ENCODE measurements at regions not wholly inside any gene's neighbourhood (a gene's known extent, or its start where the extent isn't known, plus 50 kb on each side); places are given as distances from the start of the nearest gene placed in this dataset.

- H2AK5ac ChIP-seq (ENCODE audit: low read depth, low read length) = no peak overlapping the region
- no peak overlapping the region for H2AFZ ChIP-seq (ENCODE audit: low read length)
- no peak overlapping the region for H3K14ac ChIP-seq (ENCODE audit: low read length)
- H3K23ac ChIP-seq (ENCODE audit: low read depth, low read length, poor library complexity) = no peak overlapping the region
- H2BK15ac ChIP-seq (ENCODE audit: low read length) = no peak overlapping the region
- H3K4ac ChIP-seq (ENCODE audit: low read length) = no peak overlapping the region
- H3K9me3 ChIP-seq (replicated peaks in 1 of 2; ENCODE audit: control insufficient read depth in 2 of 2, insufficient read depth in 1 of 2, low read depth in 1 of 2, low read length in 2 of 2) = no peaks in the 10 kb centered on the region
- no peak overlapping the region for H3K4me3 ChIP-seq (ENCODE audit: low read length in 2 of 2)
- H2BK5ac ChIP-seq (ENCODE audit: low read length) = no peak overlapping the region
- H3K27me3 ChIP-seq (ENCODE audit: control insufficient read depth in 3 of 3, insufficient read depth in 3 of 3, low read depth in 1 of 3, low read length in 3 of 3) = no peaks in the 10 kb centered on the region
- no peak for DNase-seq (ENCODE audit: low spot score)
- no peak overlapping the region for H3K9ac ChIP-seq (ENCODE audit: low read depth, low read length, poor library complexity)
- no peak overlapping the region for H3K27ac ChIP-seq (replicated peaks; ENCODE audit: low read length)
- no peak overlapping the region for H2BK12ac ChIP-seq (ENCODE audit: low read length)
- H3K79me1 ChIP-seq (ENCODE audit: low read depth, low read length) = no peaks in the 10 kb centered on the region
- H3K18ac ChIP-seq (ENCODE audit: low read length) = no peak overlapping the region
- H2BK120ac ChIP-seq (ENCODE audit: low read depth, low read length) = no peak overlapping the region
- no CpG with 5 or more reads among the region's 3 CpGs for WGBS, 2 donors (ENCODE audit: extremely low coverage in 2 of 2, insufficient read length in 2 of 2, insufficient replicate concordance in 1 of 2)
- no peaks in the 10 kb centered on the region for H3K4me1 ChIP-seq (ENCODE audit: control insufficient read depth in 2 of 2, insufficient read depth in 1 of 2, low read depth in 1 of 2, low read length in 2 of 2)
- no peaks in the 10 kb centered on the region for H3K36me3 ChIP-seq (replicated peaks in 1 of 2; ENCODE audit: control insufficient read depth in 2 of 2, insufficient read depth in 2 of 2, low read length in 2 of 2)
- no peak overlapping the region for H4K91ac ChIP-seq (ENCODE audit: low read depth, low read length, poor library complexity)
- H4K8ac ChIP-seq (ENCODE audit: low read depth, low read length) = no peak overlapping the region
- H3K4me2 ChIP-seq (ENCODE audit: insufficient read depth, low read length, poor library complexity, severe bottlenecking) = no peak overlapping the region
Measured at GRCh38 chr2:48165070-48165753, 149.3 kb upstream of the FOXN2 start.

- Histone ChIP-seq H4K8ac (ENCODE audit: low read depth, low read length) (no peak overlapping the region), H3K4me3 (ENCODE audit: low read length in 2 of 2) (no peak overlapping the region), H3K14ac (ENCODE audit: low read length) (no peak overlapping the region), H2AK5ac (ENCODE audit: low read depth, low read length) (no peak overlapping the region), H3K9ac (ENCODE audit: low read depth, low read length, poor library complexity) (no peak overlapping the region), H2BK15ac (ENCODE audit: low read length) (no peak overlapping the region), H3K79me1 (ENCODE audit: low read depth, low read length) (no peaks in the 10 kb centered on the region), H3K27me3 (ENCODE audit: control insufficient read depth in 3 of 3, insufficient read depth in 3 of 3, low read depth in 1 of 3, low read length in 3 of 3) (no peaks in the 10 kb centered on the region), H2BK120ac (ENCODE audit: low read depth, low read length) (no peak overlapping the region), H2AFZ (ENCODE audit: low read length) (no peak overlapping the region), H3K4me2 (ENCODE audit: insufficient read depth, low read length, poor library complexity, severe bottlenecking) (no peak overlapping the region), H3K18ac (ENCODE audit: low read length) (no peak overlapping the region), H3K4ac (ENCODE audit: low read length) (no peak overlapping the region), H3K9me3 (replicated peaks in 1 of 2; ENCODE audit: control insufficient read depth in 2 of 2, insufficient read depth in 1 of 2, low read depth in 1 of 2, low read length in 2 of 2) (no peaks in the 10 kb centered on the region), H3K36me3 (replicated peaks in 1 of 2; ENCODE audit: control insufficient read depth in 2 of 2, insufficient read depth in 2 of 2, low read length in 2 of 2) (no peaks in the 10 kb centered on the region), H4K91ac (ENCODE audit: low read depth, low read length, poor library complexity) (no peak overlapping the region), H3K4me1 (ENCODE audit: control insufficient read depth in 2 of 2, insufficient read depth in 1 of 2, low read depth in 1 of 2, low read length in 2 of 2) (peaks cover 2 to 6% of the 10 kb centered on the region in 2 donors), H2BK5ac (ENCODE audit: low read length) (no peak overlapping the region), H2BK12ac (ENCODE audit: low read length) (no peak overlapping the region), H3K23ac (ENCODE audit: low read depth, low read length, poor library complexity) (no peak overlapping the region), H3K27ac (replicated peaks; ENCODE audit: low read length) (no peak overlapping the region)
- no CpG with 5 or more reads among the region's 2 CpGs for WGBS, 2 donors (ENCODE audit: extremely low coverage in 2 of 2, insufficient read length in 2 of 2, insufficient replicate concordance in 1 of 2)
- no peak for DNase-seq (ENCODE audit: low spot score)
Measured at GRCh38 chr2:48169141-48169592, 145.3 kb upstream of the FOXN2 start.

DNA sequence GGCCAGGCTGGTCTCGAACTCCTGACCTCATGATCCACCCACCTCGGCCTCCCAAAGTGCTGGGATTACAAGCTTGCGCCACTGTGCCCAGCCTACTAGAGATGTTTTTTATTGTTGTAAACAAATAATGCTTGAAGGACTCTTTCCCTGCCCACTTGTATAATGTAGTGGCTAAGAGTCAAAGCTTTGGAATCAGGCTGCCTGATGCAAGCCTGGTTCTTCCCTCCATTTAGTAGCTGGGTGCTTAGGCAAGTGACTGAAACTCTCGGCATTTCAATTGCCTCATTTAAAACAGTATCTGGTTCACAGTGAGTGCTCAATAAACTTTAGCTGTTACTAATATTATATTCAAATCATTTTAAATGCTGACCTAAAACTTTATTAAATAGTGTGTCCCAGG lies 144.2 kb upstream of the FOXN2 start:
- no peak overlapping the region for H2AK5ac ChIP-seq (ENCODE audit: low read depth, low read length)
- WGBS, 2 donors (ENCODE audit: extremely low coverage in 2 of 2, insufficient read length in 2 of 2, insufficient replicate concordance in 1 of 2) = no CpG with 5 or more reads among the region's 4 CpGs
- no peak for DNase-seq (ENCODE audit: low spot score)

DNA sequence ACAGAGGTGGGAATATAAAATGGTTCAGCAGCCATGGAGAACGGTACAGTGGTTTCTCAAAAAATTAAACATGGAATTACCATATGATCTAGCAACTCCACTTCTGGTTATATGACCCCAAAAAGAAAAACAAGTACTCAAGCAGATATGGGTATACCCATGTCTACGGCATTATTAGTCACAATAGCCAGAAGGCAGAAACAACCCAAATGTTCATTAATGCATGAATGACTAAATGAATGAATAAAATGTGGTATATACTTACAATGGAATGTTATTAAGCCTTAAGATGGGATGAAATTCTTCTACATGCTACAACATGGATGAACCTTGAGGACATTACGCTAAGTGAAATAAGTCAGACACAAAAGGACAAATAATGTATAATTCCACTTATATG lies 141.3 kb upstream of the FOXN2 start:
- no peak overlapping the region for H3K27ac ChIP-seq (replicated peaks; ENCODE audit: low read length)
- no peak overlapping the region for H2BK5ac ChIP-seq (ENCODE audit: low read length)
- H3K27me3 ChIP-seq (ENCODE audit: control insufficient read depth in 3 of 3, insufficient read depth in 3 of 3, low read depth in 1 of 3, low read length in 3 of 3) = no peaks in the 10 kb centered on the region
- H3K18ac ChIP-seq (ENCODE audit: low read length) = no peak overlapping the region
- WGBS, 2 donors (ENCODE audit: extremely low coverage in 2 of 2, insufficient read length in 2 of 2, insufficient replicate concordance in 1 of 2) = no CpG with 5 or more reads among the region's 3 CpGs
- H3K9me3 ChIP-seq (replicated peaks in 1 of 2; ENCODE audit: control insufficient read depth in 2 of 2, insufficient read depth in 1 of 2, low read depth in 1 of 2, low read length in 2 of 2) = no peaks in the 10 kb centered on the region
- no peak overlapping the region for H2AK5ac ChIP-seq (ENCODE audit: low read depth, low read length)
- H3K4me3 ChIP-seq (ENCODE audit: low read length in 2 of 2) = no peak overlapping the region
- H2BK12ac ChIP-seq (ENCODE audit: low read length) = no peak overlapping the region
- H3K36me3 ChIP-seq (replicated peaks in 1 of 2; ENCODE audit: control insufficient read depth in 2 of 2, insufficient read depth in 2 of 2, low read length in 2 of 2) = no peaks in the 10 kb centered on the region
- H2BK120ac ChIP-seq (ENCODE audit: low read depth, low read length) = no peak overlapping the region
- H2AFZ ChIP-seq (ENCODE audit: low read length) = no peak overlapping the region
- H3K4me1 ChIP-seq (ENCODE audit: control insufficient read depth in 2 of 2, insufficient read depth in 1 of 2, low read depth in 1 of 2, low read length in 2 of 2) = peaks cover 2 to 6% of the 10 kb centered on the region in 2 donors
- H3K9ac ChIP-seq (ENCODE audit: low read depth, low read length, poor library complexity) = no peak overlapping the region
- no peak overlapping the region for H3K4ac ChIP-seq (ENCODE audit: low read length)
- no peak overlapping the region for H4K8ac ChIP-seq (ENCODE audit: low read depth, low read length)
- H3K79me1 ChIP-seq (ENCODE audit: low read depth, low read length) = no peaks in the 10 kb centered on the region
- no peak overlapping the region for H4K91ac ChIP-seq (ENCODE audit: low read depth, low read length, poor library complexity)
- H2BK15ac ChIP-seq (ENCODE audit: low read length) = no peak overlapping the region
- no peak overlapping the region for H3K14ac ChIP-seq (ENCODE audit: low read length)
- H3K4me2 ChIP-seq (ENCODE audit: insufficient read depth, low read length, poor library complexity, severe bottlenecking) = no peak overlapping the region
- no peak for DNase-seq (ENCODE audit: low spot score)
- H3K23ac ChIP-seq (ENCODE audit: low read depth, low read length, poor library complexity) = no peak overlapping the region

More for the DNA sequence above, 144.2 kb upstream of the FOXN2 start:
- Histone ChIP-seq H3K4ac (ENCODE audit: low read length) (no peak overlapping the region), H3K14ac (ENCODE audit: low read length) (no peak overlapping the region), H4K91ac (ENCODE audit: low read depth, low read length, poor library complexity) (no peak overlapping the region), H3K4me3 (ENCODE audit: low read length in 2 of 2) (no peak overlapping the region), H3K9me3 (replicated peaks in 1 of 2; ENCODE audit: control insufficient read depth in 2 of 2, insufficient read depth in 1 of 2, low read depth in 1 of 2, low read length in 2 of 2) (no peaks in the 10 kb centered on the region), H4K8ac (ENCODE audit: low read depth, low read length) (no peak overlapping the region), H3K4me2 (ENCODE audit: insufficient read depth, low read length, poor library complexity, severe bottlenecking) (no peak overlapping the region), H2BK12ac (ENCODE audit: low read length) (no peak overlapping the region), H3K18ac (ENCODE audit: low read length) (no peak overlapping the region), H2BK15ac (ENCODE audit: low read length) (no peak overlapping the region), H2AFZ (ENCODE audit: low read length) (no peak overlapping the region), H3K27ac (replicated peaks; ENCODE audit: low read length) (no peak overlapping the region), H2BK120ac (ENCODE audit: low read depth, low read length) (no peak overlapping the region), H2BK5ac (ENCODE audit: low read length) (no peak overlapping the region), H3K23ac (ENCODE audit: low read depth, low read length, poor library complexity) (no peak overlapping the region), H3K4me1 (ENCODE audit: control insufficient read depth in 2 of 2, insufficient read depth in 1 of 2, low read depth in 1 of 2, low read length in 2 of 2) (peaks cover 2 to 6% of the 10 kb centered on the region in 2 donors), H3K36me3 (replicated peaks in 1 of 2; ENCODE audit: control insufficient read depth in 2 of 2, insufficient read depth in 2 of 2, low read length in 2 of 2) (no peaks in the 10 kb centered on the region), H3K79me1 (ENCODE audit: low read depth, low read length) (no peaks in the 10 kb centered on the region), H3K9ac (ENCODE audit: low read depth, low read length, poor library complexity) (no peak overlapping the region), H3K27me3 (ENCODE audit: control insufficient read depth in 3 of 3, insufficient read depth in 3 of 3, low read depth in 1 of 3, low read length in 3 of 3) (no peaks in the 10 kb centered on the region)
